ENCODE measurements at regions not wholly inside any gene's neighbourhood (a gene's known extent, or its start where the extent isn't known, plus 50 kb on each side); places are given as distances from the start of the nearest gene placed in this dataset.

DNA sequence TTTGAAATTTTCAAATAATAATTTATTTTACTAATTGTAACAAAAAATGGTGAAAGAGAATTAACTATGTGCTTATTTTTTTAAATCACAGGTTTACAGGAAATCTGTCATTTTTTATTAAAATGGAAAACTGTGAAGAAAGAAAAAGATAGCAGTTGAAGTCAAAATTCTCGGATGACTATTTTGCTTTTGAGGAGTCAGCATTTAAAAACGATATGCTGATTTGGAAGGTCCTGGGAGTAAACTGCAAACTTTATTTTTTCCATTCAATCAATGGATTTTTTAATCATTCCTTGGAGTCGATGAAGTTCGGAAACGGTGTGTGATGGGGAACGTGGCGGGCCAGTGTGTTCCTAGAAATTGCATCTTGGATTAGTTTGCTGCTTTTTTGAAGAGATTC is 258.9 kb upstream of the NAV3 start:
- intact Hi-C loops (cut with micrococcal nuclease), result no loop called here

More for the DNA sequence above, 258.9 kb upstream of the NAV3 start:
- H3K27ac ChIP-seq (ENCODE audit: insufficient read depth, low read length), result no peak overlapping the region
- H3K9ac ChIP-seq (ENCODE audit: low read depth, low read length), result no peak overlapping the region
- no peaks in the 10 kb centered on the region for H3K9me1 ChIP-seq (ENCODE audit: insufficient read depth, low read length)
- no peak overlapping the region for H3K14ac ChIP-seq (replicated peaks; ENCODE audit: low read depth, low read length)
- DNase-seq, result no peak
- no peak overlapping the region for H3K4ac ChIP-seq (ENCODE audit: low read depth, low read length)
- no peaks in the 10 kb centered on the region for H3K36me3 ChIP-seq (ENCODE audit: control insufficient read depth, insufficient read depth, low read length)
- H2BK120ac ChIP-seq (ENCODE audit: low read depth, low read length), result no peak overlapping the region
- no peak overlapping the region for H4K91ac ChIP-seq (ENCODE audit: insufficient read depth, low read depth, low read length)
- no peak for ATAC-seq (ENCODE audit: low read depth)
- H2AFZ ChIP-seq (replicated peaks; ENCODE audit: low read length, poor library complexity), result no peak overlapping the region
- H3K9me3 ChIP-seq (ENCODE audit: control insufficient read depth, insufficient read depth, low read length), result no peaks in the 10 kb centered on the region
- no peak overlapping the region for H3K56ac ChIP-seq (ENCODE audit: extremely low read depth, insufficient read depth, low read length)
- in situ Hi-C loops (cut with MboI; ENCODE audit: low sequenced_read_pairs), result no loop called here
- no peak overlapping the region for H2AK5ac ChIP-seq (ENCODE audit: low read depth, low read length)
- no peak overlapping the region for H3K4me3 ChIP-seq (ENCODE audit: insufficient read depth, low read depth, low read length)
- no peak overlapping the region for H3K4me2 ChIP-seq (ENCODE audit: low read depth, low read length)
- ChIA-PET POLR2A (ENCODE audit: unreplicated experiment) (no interaction called here), CTCF (no interaction called here)
- no peak overlapping the region for H2BK20ac ChIP-seq (ENCODE audit: low read depth, low read length)
- no peaks in the 10 kb centered on the region for H3K27me3 ChIP-seq (ENCODE audit: control insufficient read depth, insufficient read depth, low read length)
- no peak overlapping the region for H2AK9ac ChIP-seq (replicated peaks; ENCODE audit: low read depth, low read length, poor library complexity)
- H2BK5ac ChIP-seq (ENCODE audit: low read depth, low read length, poor library complexity, severe bottlenecking), result no peak overlapping the region
- no peak overlapping the region for H3K23ac ChIP-seq (ENCODE audit: low read depth, low read length)
- WGBS, 2 experiments (ENCODE audit: extremely low coverage in 2 of 2, insufficient read length in 1 of 2), result no CpG with 5 or more reads among the region's 7 CpGs
- H4K5ac ChIP-seq (ENCODE audit: low read depth, low read length), result no peak overlapping the region
- no peaks in the 10 kb centered on the region for H3K4me1 ChIP-seq (ENCODE audit: control insufficient read depth, insufficient read depth, low read length)
- dilution Hi-C loops (cut with HindIII; ENCODE audit: low sequenced_read_pairs, unreplicated experiment), result no loop called here
- no peak overlapping the region for H3K18ac ChIP-seq (ENCODE audit: low read depth, low read length)
- H3K79me1 ChIP-seq (ENCODE audit: low read depth in 1 of 2, low read length in 2 of 2), result no peaks in the 10 kb centered on the region
- no peaks in the 10 kb centered on the region for H4K20me1 ChIP-seq (ENCODE audit: insufficient read depth, low read length)
- TF ChIP-seq MAZ (IDR thresholded peaks at IDR 0.05; ENCODE audit: borderline replicate concordance, low read depth, low read length) (no peak), MAFK (IDR thresholded peaks at IDR 0.05; ENCODE audit: low read depth, low read length) (peak; percentile 40; the same call in 1 of the 2 replicates)
- H2BK15ac ChIP-seq (ENCODE audit: low read depth, low read length), result no peak overlapping the region
- BruUV-seq (replicated peaks), result no TSS peak
- no peak overlapping the region for H4K8ac ChIP-seq (ENCODE audit: low read depth in 2 of 2, low read length in 2 of 2)

Measured in IMR-90 (cell line).